ENCODE measurements at regions not wholly inside any gene's neighbourhood (a gene's known extent, or its start where the extent isn't known, plus 50 kb on each side); places are given as distances from the start of the nearest gene placed in this dataset.

DNA sequence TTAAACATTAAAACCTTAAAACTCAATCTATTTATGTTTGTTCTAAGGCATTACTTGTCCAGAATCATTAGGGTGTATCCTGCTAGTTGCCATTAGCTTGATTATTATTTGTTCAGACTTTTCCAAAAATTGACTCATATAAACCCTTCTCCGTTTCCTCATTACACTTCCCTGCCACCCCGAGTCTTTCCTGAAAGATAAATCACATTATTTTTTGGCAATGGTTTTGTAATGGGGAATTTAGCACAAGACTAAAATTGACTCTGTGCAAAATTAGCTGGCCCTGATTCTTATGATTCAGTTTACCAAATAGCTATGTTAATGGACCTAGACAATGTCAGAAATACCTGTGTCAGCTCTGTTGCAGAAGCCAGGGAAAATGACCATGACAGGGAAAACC is 112.2 kb upstream of the NT5C1B start:
- Histone ChIP-seq H3K27me3 (no peaks in the 10 kb centered on the region), H3K4me1 (no peaks in the 10 kb centered on the region; the same call in none of the 2 replicates), H3K4me3 (ENCODE audit: low read depth, low read length) (no peak overlapping the region), H3K36me3 (no peaks in the 10 kb centered on the region), H3K9me3 (no peaks in the 10 kb centered on the region)
- DNase-seq = no peak
- TF ChIP-seq, protein P1, sequence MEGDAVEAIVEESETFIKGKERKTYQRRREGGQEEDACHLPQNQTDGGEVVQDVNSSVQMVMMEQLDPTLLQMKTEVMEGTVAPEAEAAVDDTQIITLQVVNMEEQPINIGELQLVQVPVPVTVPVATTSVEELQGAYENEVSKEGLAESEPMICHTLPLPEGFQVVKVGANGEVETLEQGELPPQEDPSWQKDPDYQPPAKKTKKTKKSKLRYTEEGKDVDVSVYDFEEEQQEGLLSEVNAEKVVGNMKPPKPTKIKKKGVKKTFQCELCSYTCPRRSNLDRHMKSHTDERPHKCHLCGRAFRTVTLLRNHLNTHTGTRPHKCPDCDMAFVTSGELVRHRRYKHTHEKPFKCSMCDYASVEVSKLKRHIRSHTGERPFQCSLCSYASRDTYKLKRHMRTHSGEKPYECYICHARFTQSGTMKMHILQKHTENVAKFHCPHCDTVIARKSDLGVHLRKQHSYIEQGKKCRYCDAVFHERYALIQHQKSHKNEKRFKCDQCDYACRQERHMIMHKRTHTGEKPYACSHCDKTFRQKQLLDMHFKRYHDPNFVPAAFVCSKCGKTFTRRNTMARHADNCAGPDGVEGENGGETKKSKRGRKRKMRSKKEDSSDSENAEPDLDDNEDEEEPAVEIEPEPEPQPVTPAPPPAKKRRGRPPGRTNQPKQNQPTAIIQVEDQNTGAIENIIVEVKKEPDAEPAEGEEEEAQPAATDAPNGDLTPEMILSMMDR (IDR thresholded peaks at IDR 0.05; ENCODE audit: low read depth, low read length) = no peak

DNA sequence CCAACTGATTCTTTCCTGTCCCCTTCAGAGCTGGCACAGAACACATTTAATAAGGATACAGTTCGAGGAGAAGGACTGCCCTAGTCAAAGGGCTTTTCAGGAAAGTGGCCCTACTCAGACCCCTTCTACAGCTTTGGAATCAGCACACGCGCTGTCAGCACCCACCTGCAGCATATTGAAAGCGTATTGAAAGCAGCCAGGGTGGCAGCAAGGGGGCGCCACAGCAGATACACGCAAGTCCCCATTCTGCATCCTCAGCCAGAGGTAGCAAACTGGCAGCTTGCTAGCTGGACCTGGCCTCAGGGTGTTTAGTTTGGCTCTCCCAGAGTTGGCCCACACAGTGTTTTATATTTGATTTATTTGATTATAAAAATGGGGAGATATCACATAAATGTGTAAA is 101.0 kb upstream of the NT5C1B start:
- Histone ChIP-seq H3K27me3 (no peaks in the 10 kb centered on the region), H3K36me3 (no peaks in the 10 kb centered on the region), H3K4me1 (no peaks in the 10 kb centered on the region), H3K9me3 (no peaks in the 10 kb centered on the region), H3K4me3 (ENCODE audit: low read depth, low read length) (no peak overlapping the region)
- TF ChIP-seq, protein P1 (IDR thresholded peaks at IDR 0.05; ENCODE audit: low read depth, low read length) = peak; percentile 9; the same call in 1 of the 2 replicates
- DNase-seq = peak; percentile 21

DNA sequence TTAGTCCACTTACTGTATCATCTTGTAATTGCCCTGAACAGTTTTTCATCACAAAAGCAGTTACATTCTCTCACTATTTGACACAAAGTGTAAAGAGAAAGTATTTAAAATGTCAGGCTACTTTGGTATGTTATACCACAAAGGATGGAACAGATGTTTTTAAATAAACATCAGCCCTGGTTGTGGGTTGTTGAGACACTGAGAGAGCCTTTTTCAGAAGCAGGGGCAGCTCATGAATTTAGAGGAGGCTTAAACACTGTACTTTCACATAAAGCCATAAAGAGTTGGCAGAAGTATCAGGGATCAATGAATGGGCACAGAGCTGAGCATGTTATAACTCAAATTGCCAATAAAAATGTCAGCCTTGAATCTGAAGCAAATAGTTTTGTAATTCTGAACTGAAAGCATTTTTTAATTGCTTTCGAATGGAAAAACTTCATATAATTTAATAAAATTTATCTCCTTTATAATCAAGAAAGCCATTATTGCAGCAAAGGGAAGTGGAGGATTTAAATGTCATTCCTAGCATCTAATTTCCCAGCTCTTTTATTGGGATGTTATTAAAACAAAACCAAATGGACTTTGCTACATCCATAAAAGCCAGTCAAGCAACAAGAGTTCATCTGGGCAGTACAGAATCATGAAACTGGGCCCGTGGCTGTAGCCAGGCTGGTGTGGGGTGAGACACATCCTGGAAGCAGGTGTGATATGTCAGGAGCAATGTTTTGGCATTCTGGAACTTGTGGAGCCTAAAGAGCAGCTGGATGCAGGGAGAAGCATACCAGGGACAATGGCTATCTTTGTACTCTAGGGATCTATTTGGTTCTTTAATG is 95.1 kb upstream of the NT5C1B start:
- DNase-seq = no peak
- no peaks in the 10 kb centered on the region for H3K27me3 ChIP-seq
- H3K36me3 ChIP-seq = no peaks in the 10 kb centered on the region
- H3K4me1 ChIP-seq = no peaks in the 10 kb centered on the region
- H3K9me3 ChIP-seq = no peaks in the 10 kb centered on the region
- no peak overlapping the region for H3K4me3 ChIP-seq (ENCODE audit: low read depth, low read length)
- TF ChIP-seq, protein P1 (IDR thresholded peaks at IDR 0.05; ENCODE audit: low read depth, low read length) = no peak

DNA sequence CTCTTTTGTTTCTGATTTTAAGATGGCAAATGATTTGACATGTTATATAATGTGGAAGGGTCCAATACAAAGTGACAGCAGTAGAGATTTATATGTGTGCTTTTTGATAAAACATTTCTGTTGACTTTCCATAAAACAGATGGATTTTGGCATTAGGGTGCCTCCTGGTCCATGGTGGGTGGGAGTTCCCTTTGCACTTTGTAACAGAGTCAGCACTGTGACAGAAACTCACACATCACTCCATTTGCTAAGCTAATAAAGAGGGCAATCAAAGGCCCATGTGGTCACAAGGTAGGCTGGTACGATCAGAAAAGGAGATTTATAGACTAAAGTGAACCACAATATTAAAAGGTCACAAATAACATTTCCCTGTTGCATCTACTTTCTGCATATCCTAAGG is 93.3 kb upstream of the NT5C1B start:
- Histone ChIP-seq H3K36me3 (no peaks in the 10 kb centered on the region), H3K4me1 (no peaks in the 10 kb centered on the region), H3K9me3 (no peaks in the 10 kb centered on the region), H3K4me3 (ENCODE audit: low read depth, low read length) (no peak overlapping the region), H3K27me3 (no peaks in the 10 kb centered on the region)
- DNase-seq = no peak
- TF ChIP-seq, protein P1 (IDR thresholded peaks at IDR 0.05; ENCODE audit: low read depth, low read length) = no peak

DNA sequence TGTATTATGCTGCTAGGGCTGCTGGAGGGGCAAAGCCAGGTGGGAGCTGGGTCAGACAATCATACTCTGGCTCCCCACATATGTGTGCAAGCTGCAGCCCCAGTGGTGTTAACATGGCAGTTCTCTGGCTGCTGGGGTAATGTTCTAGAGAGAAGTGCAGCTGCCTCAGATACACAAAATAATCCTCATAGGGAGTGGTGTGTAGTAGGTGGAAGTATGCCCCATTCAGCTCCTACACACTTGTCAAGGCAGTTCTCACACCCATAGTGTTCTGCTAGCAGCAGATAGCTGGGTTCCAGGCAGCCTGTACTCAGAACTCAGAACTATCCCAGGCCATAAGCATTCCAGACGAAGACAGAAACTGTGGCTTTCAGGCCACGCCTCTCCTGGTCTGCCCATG is 87.9 kb upstream of the NT5C1B start:
- DNase-seq = no peak
- TF ChIP-seq, protein P1 (IDR thresholded peaks at IDR 0.05; ENCODE audit: low read depth, low read length) = no peak
- H3K36me3 ChIP-seq = no peaks in the 10 kb centered on the region

DNA sequence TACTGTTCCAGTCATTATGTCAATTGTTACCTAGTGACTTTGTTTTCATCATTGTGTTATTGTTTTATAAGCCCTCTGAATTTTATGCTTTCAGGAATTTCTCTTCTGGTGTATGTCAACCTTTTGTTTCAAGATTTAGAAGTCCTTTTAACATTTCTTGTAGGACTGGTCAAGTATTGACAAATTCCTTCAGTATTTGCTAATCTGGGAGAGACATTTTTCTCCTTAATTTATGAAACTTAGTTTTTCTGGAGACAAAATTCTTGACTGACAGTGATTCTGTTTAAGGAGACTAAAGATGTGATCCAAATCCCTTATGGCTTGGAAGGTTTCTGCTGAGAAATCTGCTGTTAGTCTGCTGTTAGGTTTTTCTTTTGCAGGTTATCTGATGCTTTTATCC is 84.9 kb upstream of the NT5C1B start:
- Histone ChIP-seq H3K27me3 (no peaks in the 10 kb centered on the region), H3K4me3 (ENCODE audit: low read depth, low read length) (no peak overlapping the region), H3K9me3 (no peaks in the 10 kb centered on the region; the same call in none of the 2 replicates), H3K4me1 (no peaks in the 10 kb centered on the region), H3K36me3 (no peaks in the 10 kb centered on the region)
- TF ChIP-seq, protein P1 (IDR thresholded peaks at IDR 0.05; ENCODE audit: low read depth, low read length) = no peak
- no peak for DNase-seq

More for the DNA sequence above, 87.9 kb upstream of the NT5C1B start:
- no peaks in the 10 kb centered on the region for H3K27me3 ChIP-seq
- no peaks in the 10 kb centered on the region for H3K4me1 ChIP-seq
- no peaks in the 10 kb centered on the region; the same call in none of the 2 replicates for H3K9me3 ChIP-seq
- no peak overlapping the region for H3K4me3 ChIP-seq (ENCODE audit: low read depth, low read length)

Measured in BE2C (cell line).